Activated T-cell treated with anti-CD3 and anti-CD28 coated beads, Interleukin-2, amount 50 U/mL, for 24 hours (primary cell): ENCODE measurements at regions not wholly inside any gene's neighbourhood (a gene's known extent, or its start where the extent isn't known, plus 50 kb on each side); places are given as distances from the start of the nearest gene placed in this dataset.
"Not testable (repeated sequence)": the region's sequence is repeated elsewhere in the genome, so short reads cannot be mapped to it uniquely, and the experiment has no call there.

Experiments used
- DNase-seq: peaks from one replicate; pipeline ENCODE4 v3.0.0-alpha.2; 2020
- H3K27ac Mint-ChIP-seq: 2 replicates; pipeline ENCODE4 v1.8.0; 2020; ENCODE audit warnings: mild to moderate bottlenecking, mixed read lengths
- H3K27me3 Mint-ChIP-seq: 2 replicates; pipeline ENCODE4 v1.8.0; 2020; ENCODE audit warnings: mixed read lengths
- H3K36me3 Mint-ChIP-seq: 2 replicates; pipeline ENCODE4 v1.8.0; 2020; ENCODE audit warnings: low read depth, mixed read lengths
- H3K4me1 Mint-ChIP-seq: 2 replicates; pipeline ENCODE4 v1.8.0; 2020; ENCODE audit warnings: low read depth, mixed read lengths
- H3K4me3 Mint-ChIP-seq: 2 replicates; pipeline ENCODE4 v1.8.0; 2020; ENCODE audit warnings: mild to moderate bottlenecking, moderate library complexity, mixed read lengths
- H3K9me3 Mint-ChIP-seq: 2 replicates; pipeline ENCODE4 v1.8.0; 2020; ENCODE audit warnings: mixed read lengths

DNA sequence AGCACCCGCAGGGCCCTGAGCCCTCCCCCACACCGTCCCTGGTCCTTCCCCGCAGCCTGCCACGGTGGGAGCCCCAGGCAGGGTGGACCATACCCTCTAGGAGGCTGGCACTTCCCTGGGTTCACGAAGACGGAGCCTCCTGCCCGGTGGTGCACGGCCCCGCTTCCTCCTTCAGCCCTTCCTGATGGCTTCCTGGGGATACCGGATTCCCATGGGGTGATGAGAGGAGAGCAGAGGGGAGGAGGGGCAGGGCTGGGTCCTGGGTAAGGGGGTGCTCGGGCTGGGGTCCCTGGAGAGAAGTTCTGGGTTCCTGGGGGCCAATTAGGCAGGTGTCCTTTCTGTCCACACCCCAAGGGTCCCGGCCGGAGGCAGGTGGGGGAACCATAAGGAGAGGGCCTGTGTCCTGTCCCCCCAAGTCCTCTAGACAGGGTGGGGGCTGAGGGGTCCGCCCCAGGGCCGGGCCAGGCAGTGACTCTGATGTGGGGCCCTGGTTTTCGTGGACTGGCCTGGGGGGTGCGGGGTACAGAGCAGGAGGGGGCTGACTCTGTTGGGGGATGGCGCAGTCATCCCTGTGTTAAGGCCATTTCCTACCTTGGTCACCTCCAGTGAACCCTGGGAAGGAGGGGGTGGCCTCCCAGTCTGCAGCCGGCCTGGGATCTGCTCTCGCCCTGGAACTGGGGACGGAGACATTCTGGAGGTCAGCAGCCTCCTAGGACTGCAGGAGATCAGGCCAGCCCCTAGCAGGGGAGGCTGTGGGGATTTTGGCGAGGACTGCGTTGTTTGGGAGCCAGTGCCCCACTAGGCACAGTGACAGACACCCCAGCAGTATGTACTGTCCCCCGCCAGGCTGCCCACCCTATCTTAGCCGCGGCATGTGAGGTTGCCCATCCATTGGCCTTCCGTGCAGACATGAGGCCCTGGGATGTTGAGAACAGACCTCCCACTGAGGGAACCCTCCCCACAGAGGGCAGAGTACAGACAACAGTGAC lies 366.4 kb downstream of the TMEM121 start:
- H3K27me3 Mint-ChIP-seq = peaks cover 24% of the 10 kb centered on the region
- not testable (repeated sequence) for H3K27ac Mint-ChIP-seq

DNA sequence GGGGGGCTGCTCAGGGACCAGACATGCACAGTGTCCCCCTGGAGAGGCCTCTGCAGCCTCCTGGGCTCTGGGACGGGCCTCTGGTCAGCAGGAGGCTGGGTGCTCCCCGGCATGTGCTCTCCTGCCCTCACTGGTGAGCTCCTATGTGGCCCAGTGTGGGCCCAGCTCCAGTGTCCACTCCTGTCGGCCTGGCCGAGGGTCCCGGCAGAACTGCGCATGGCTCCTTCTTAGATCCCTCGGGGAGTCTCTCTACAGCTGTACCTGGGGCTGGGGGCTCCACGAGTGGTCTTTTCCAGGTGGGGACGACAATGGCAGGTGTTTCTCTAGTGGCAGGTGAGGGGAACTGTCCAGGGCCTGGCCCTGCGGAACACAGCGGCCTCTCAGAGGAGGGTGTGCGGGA lies 367.3 kb downstream of the TMEM121 start:
- H3K27me3 Mint-ChIP-seq = peaks cover 33% of the 10 kb centered on the region
- not testable (repeated sequence) for DNase-seq, H3K9me3 Mint-ChIP-seq, H3K36me3 Mint-ChIP-seq, H3K4me3 Mint-ChIP-seq, H3K27ac Mint-ChIP-seq
- peaks cover 26% of the 10 kb centered on the region for H3K4me1 Mint-ChIP-seq

More for the DNA sequence above, 366.4 kb downstream of the TMEM121 start:
- H3K36me3 Mint-ChIP-seq, H3K9me3 Mint-ChIP-seq, H3K4me3 Mint-ChIP-seq: not testable (repeated sequence)
- H3K4me1 Mint-ChIP-seq = peaks cover 29% of the 10 kb centered on the region
- DNase-seq = peak; percentile 25

DNA sequence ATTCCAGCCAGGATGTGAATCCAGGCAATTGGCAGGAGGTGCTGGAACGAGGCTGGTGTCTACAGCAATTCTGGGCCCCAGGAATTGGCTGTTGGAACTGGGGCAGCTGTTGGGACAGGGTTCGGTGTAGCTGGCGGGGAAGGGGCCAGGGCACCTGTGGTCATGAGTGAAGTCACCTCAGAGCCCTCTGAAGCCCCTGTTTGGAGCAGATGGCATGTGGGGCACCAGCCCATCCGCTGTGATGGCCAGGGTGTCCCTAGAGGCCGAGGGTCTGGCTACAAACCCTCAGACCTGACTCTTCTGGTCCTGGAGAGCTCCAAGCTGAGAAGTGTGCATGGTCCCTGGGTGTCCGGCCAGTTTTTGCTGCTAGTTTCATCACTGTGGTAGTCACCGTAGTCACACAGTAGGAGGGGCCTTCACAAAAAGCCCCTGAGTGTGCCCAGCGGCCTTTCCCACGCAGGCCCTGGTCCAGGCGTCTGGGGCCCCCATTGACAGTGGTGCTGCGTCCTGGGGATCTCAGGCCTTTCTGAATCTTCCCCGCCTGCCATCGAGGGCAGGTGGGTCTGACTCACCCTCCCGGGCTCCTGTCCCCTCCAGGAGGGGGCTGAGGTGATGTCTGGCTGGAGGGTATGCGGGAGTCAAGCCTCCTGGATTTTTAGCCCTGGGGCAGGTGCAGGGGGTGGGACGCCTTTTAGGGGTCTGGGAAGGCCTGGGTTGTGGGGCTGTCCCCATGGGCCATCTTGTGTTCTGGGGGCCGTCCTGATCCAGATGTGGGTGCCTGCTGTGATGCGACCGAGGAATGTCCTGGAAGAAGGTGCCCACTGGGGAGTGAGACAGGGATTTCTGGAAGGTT lies 368.0 kb downstream of the TMEM121 start:
- Mint-ChIP-seq H3K4me1 (peaks cover 19% of the 10 kb centered on the region), H3K36me3 (no peaks in the 10 kb centered on the region), H3K9me3 (no peaks in the 10 kb centered on the region), H3K27ac (no peak overlapping the region), H3K4me3 (no peak overlapping the region), H3K27me3 (peaks cover 39% of the 10 kb centered on the region)
- DNase-seq = peak; percentile 19

DNA sequence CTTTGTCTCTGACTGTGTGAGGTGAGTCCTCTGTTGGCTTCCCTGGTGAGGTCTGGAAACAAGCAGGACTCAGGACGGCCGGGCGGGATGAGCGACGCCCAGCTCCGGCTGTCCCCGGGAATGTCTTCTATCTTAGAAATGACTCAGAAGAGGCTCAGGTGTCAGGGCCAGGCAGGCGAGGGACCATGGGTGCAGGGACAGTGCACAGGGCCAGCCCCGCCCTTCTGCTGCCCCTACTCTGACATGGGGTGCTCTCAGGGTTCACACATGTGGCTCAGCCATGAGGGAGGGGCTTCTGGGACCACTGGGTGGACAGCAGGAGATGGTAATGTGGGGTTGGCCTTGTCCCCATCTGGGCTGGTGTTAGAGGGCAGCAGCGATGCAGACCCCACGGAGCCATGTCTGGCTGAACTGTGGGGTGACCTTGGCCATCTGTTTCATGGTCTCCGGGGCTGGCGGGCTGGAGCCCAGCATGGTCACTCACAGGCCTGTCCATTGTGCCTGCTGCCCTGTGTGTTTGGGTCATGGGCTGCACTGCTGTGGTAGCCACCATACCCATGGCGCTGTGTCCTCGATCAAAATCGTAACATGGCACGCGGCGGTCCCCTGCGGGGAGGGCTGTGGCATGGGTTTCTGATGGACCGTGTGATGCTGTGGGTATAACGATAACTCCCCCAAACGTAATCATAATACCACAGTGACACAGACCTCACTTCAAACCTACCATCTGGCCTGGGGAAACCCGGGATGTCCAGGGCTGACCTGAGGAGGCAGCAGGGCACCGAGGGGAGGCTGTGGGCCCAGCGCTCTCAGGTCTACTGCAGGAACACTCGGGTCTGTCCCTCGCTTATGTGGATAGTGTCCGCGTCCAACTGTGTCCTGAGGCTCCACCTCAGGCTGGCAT lies 368.8 kb downstream of the TMEM121 start:
- H3K36me3 Mint-ChIP-seq = no peaks in the 10 kb centered on the region
- no peak overlapping the region for H3K27ac Mint-ChIP-seq
- no peak overlapping the region for H3K4me3 Mint-ChIP-seq
- H3K27me3 Mint-ChIP-seq = peaks cover 45% of the 10 kb centered on the region
- H3K9me3 Mint-ChIP-seq = no peaks in the 10 kb centered on the region
- peaks cover 10% of the 10 kb centered on the region for H3K4me1 Mint-ChIP-seq
- peak; percentile 13 for DNase-seq

DNA sequence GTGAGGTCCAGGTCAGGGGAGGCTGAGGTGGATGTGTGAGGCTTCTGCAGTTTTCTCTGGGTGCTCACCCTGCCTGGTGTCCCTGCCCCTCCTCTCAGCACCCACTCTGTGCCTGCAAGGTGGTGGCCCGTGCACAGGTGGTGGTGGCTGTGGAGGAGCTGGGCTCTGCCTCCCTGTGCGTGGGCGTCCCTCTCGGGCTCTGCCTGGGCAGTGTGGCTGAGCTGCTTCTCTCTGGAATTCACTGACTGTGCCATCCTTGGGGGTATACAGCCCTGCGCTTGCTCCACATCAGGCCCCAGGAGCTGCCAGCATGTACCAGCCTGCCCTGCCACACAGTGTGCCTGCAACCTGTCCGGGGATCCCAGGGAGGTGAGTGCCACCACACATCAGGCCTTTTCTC lies 369.8 kb downstream of the TMEM121 start:
- not testable (repeated sequence) for H3K4me3 Mint-ChIP-seq, DNase-seq, H3K9me3 Mint-ChIP-seq, H3K4me1 Mint-ChIP-seq, H3K36me3 Mint-ChIP-seq
- H3K27me3 Mint-ChIP-seq = peaks cover 53% of the 10 kb centered on the region
- peak overlapping the region; percentile 56 for H3K27ac Mint-ChIP-seq

DNA sequence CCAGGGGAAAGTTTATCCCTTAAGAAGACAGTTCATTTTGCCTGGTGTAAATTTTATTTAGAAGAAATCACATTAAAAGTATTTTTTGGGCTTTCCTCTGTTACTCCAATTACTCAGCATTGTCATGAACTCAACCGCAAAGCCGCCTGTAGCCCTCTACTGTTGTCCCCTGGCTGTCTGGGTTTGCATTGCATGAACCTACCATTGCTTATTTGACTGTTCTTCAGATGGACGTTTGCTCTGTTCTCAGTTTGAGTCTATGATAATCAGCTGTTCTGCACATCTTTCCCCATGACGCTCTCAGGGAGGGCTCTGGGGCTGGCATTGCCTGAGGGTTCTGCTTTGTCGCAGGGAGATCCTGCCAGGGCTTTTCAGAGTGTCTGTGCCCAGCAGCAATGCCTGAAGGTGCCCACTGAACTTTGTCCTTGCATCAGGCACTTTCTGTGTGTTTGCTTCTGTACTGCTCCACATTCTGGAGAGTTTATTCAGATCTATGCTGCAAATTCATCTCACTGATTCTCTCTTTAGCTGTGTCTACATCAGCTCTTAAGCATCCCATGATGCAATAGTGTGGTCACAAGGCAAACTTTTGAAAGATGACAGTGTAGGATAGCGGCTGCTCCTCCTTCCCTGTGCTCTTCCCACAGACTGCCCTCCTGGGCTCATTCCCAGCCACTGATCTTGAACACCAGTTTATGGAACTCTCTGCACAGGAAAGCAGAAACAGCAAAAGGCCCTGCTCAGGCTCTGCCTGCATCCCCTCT lies 370.8 kb downstream of the TMEM121 start:
- not testable (repeated sequence) for H3K36me3 Mint-ChIP-seq, H3K4me3 Mint-ChIP-seq, H3K9me3 Mint-ChIP-seq, DNase-seq, H3K4me1 Mint-ChIP-seq, H3K27ac Mint-ChIP-seq
- H3K27me3 Mint-ChIP-seq = peaks cover 57% of the 10 kb centered on the region

DNA sequence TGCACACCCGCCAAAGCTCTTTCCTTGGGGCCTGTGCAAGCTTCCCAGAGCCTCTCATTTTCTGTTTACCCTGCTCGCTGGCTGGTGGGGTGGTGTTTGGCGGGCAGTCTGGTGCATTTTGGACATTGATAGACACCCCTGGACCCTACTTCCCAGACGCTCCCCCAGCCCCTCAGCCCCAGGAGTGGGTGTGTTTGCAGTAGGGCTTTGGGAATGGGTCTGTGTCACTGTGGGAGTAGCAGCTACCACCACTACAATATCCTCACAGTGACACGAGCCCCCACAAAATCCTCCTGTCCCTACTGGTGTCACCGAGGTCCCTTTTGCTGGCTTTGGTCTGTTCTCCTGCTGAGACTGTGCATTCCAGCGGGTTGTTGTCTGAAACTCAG lies 371.3 kb downstream of the TMEM121 start:
- Mint-ChIP-seq H3K27ac (no peak overlapping the region), H3K4me1 (peaks cover 10% of the 10 kb centered on the region), H3K9me3 (no peaks in the 10 kb centered on the region), H3K4me3 (no peak overlapping the region), H3K27me3 (peaks cover 60% of the 10 kb centered on the region), H3K36me3 (no peaks in the 10 kb centered on the region)
- DNase-seq = no peak

DNA sequence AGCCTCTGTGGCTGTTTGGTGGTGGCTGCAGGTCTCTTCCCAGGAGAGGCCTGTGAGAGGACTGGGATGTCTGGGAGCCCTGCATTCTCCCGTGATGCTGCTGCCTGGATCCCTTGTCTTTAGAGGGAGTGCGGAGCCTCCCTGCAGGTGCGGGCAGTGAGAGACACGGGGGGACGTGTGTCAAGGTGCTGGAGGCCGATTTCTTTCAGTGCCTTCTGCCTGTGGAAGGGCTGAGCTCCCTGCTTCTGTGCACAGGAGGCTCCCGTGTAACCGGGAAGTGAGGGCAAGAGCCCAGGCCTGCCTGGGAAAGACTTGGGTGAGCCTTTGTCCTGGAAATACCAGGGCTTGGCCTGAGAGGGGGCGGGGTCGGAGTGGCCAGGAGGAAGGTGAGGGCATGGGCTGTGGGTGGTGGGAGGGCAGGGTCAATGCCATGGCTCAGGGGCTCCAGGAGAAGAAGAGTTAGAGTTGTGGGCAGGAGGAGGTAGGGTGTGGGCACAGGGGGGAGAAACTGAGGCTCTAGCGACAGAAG lies 372.2 kb downstream of the TMEM121 start:
- Mint-ChIP-seq H3K9me3 (no peaks in the 10 kb centered on the region), H3K27me3 (peaks cover 59% of the 10 kb centered on the region), H3K36me3 (no peaks in the 10 kb centered on the region), H3K4me3 (no peak overlapping the region), H3K27ac (no peak overlapping the region), H3K4me1 (peaks cover 10% of the 10 kb centered on the region)
- no peak for DNase-seq

DNA sequence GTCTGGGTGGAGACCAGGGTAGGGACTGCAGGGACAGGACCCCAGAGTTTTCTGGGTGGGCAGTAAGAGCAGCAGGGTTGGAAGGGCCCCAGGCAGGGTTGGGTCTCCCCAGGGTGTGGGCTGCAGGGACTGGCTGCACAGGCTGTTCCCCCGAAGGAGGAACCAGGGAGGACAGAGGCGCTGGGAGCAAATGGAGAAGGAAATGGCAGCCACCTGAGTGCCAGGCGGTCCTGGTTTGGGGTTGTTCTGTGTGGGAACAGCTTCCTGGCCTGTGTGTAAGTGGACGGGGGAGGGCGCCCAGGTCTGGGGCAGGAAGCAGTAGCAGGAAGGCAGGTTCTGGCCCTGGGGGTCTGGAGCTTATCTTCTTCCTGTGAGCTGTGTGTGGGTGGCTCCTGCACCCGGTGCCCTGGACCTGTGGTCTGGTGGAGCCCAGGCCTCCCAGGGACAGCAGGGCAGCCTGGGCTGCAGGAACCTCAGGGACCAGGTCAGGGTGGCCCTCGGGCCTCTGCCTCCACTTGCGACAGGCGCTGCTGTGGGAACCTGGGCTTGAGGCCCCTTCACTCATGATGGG lies 372.8 kb downstream of the TMEM121 start:
- H3K27me3 Mint-ChIP-seq = peaks cover 64% of the 10 kb centered on the region

DNA sequence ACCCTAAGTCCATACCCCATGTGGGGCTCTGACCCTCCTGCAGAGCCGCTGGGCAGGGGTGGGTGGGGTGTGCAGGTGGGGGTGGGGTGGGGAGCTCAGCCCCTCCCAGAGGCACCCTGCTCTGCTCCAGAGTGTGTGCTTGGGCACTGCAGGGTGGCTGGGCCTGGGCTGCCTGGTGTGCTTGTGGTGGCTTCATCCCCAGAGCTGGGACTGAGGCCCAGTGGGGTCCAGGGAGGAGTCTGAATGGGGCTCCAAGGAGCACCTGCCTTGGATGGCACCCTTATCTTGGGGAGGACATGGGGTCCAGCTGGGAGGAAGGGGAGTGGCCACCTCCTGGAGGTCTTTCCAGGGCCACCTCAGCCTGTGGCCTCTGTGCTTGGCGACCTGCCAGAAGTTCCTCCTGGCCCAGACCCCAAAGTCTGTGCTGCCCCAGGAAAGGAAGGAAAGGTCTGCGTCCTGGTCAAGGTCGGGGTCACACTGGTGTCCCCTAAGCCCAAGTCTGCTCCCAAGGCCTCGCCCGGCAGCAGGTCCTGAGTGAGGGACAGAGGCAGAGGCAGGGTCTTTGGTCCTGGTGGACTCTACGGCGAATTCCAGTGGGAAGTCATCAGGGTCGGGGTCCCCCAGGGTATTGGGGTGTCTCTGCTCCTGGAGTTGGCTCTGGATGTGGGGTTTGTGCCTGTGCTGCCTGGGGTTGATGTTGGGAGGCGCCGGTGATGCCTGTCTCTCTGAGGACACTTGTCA lies 373.4 kb downstream of the TMEM121 start:
- Mint-ChIP-seq H3K27me3 (peaks cover 68% of the 10 kb centered on the region), H3K4me1 (peaks cover 10% of the 10 kb centered on the region), H3K9me3 (no peaks in the 10 kb centered on the region), H3K27ac (no peak overlapping the region), H3K36me3 (no peaks in the 10 kb centered on the region), H3K4me3 (no peak overlapping the region)
- DNase-seq = no peak

More for the DNA sequence above, 372.8 kb downstream of the TMEM121 start:
- H3K36me3 Mint-ChIP-seq = no peaks in the 10 kb centered on the region
- no peak for DNase-seq
- H3K4me1 Mint-ChIP-seq = peaks cover 10% of the 10 kb centered on the region
- no peak overlapping the region for H3K27ac Mint-ChIP-seq
- H3K9me3 Mint-ChIP-seq = no peaks in the 10 kb centered on the region
- no peak overlapping the region for H3K4me3 Mint-ChIP-seq

DNA sequence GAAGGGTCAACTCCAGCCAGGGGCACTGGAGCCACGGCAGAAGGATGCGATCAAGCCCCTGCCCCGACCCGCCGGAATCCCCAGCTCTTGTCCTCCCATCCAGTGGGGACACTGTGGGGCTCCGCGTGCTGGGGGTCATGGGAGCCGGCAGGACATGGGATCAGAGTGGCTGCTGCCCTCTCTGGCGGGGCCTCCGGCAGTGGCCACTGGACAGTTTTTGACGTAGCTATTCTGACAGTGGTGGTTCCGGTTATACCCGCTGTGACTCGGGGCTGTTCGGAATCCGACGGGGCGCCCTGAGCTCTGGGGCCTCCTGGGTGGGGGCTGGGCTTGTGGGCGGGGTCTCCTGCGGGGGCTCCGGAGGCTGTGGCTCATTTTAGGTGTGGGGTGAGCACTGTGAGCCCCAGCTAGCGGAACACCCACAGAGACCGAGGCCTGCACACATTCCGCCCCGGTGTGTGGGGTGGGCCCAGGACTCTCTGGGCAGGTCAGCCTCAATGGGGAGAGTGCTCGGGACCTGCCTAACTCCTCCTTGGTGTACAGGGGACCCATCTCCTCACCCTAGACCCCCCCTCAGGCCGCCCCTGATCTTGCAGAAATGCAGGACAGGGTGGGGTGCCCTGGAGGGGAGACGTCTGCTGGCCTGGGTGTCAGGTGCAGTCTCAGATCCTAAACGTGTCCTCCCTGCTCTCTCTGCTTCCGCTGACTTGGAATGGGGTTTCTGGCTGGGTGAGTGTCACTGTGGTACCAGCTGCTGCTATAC lies 374.2 kb downstream of the TMEM121 start:
- no peak for DNase-seq
- no peak overlapping the region for H3K27ac Mint-ChIP-seq
- H3K36me3 Mint-ChIP-seq = no peaks in the 10 kb centered on the region
- peaks cover 67% of the 10 kb centered on the region for H3K27me3 Mint-ChIP-seq
- H3K9me3 Mint-ChIP-seq = no peaks in the 10 kb centered on the region
- peaks cover 10% of the 10 kb centered on the region for H3K4me1 Mint-ChIP-seq
- H3K4me3 Mint-ChIP-seq = no peak overlapping the region

DNA sequence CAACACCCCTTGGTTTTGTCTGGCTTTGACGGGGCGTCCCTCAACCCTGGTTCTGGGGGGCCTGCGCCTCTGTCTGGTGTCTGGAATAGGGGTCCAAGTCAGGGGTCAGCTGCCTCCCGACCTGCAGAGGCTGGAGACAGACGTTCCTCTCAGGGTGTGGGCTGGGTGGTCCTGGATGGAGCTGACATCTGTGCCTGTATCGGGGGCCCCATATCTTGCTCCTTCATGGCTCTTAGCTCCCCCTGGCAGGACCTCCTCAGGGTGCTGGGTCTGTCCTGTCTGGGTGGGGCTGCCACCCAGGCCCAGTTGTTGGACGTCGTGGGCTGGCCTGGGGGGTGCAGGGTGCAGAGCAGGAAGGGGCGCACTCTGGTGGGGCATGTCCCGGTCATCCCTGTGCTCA lies 374.8 kb downstream of the TMEM121 start:
- Mint-ChIP-seq H3K36me3 (no peaks in the 10 kb centered on the region), H3K27ac (no peak overlapping the region), H3K9me3 (no peaks in the 10 kb centered on the region), H3K4me1 (peaks cover 10% of the 10 kb centered on the region), H3K4me3 (no peak overlapping the region), H3K27me3 (peaks cover 67% of the 10 kb centered on the region)
- DNase-seq = no peak
